CD8-positive, alpha-beta memory T cell (primary cell): ENCODE measurements at regions not wholly inside any gene's neighbourhood (a gene's known extent, or its start where the extent isn't known, plus 50 kb on each side); places are given as distances from the start of the nearest gene placed in this dataset.

Source experiments
- CTCF ChIA-PET: fragments of 350-600 bp; sonication (Branson Sonifier 250); formaldehyde crosslinking; loops from one replicate; lab custom pipeline; 2021; ENCODE audit warnings: antibody characterized with exemption; lab: Charles Lee
- POLR2A ChIA-PET: fragments of 350-600 bp; sonication (Branson Sonifier 250); formaldehyde crosslinking; loops from one replicate; lab custom pipeline; 2021; ENCODE audit warnings: antibody characterized with exemption; lab: Charles Lee
- DNase-seq, 5 donors: peaks; one replicate each; pipeline versions ENCODE4 v3.0.0 to v3.0.0-alpha.2; 2020 to 2022; ENCODE audit warnings: mixed read lengths in 1 of 5
- H3K27ac ChIP-seq: one replicate; pipeline ENCODE4 v1.7.0; 2013; ENCODE audit warnings: low read depth, mild to moderate bottlenecking, low read length, moderate library complexity
- H3K27me3 ChIP-seq: 2 replicates; pipeline ENCODE4 v1.7.0; 2013; ENCODE audit warnings: low read length, mild to moderate bottlenecking; ENCODE audit not compliant: insufficient read depth, poor library complexity, severe bottlenecking
- H3K36me3 ChIP-seq: 2 replicates; pipeline ENCODE4 v1.7.0; 2013; ENCODE audit warnings: mild to moderate bottlenecking, low read length, moderate library complexity; ENCODE audit not compliant: insufficient read depth
- H3K4me1 ChIP-seq: 2 replicates; pipeline ENCODE4 v1.7.0; 2013; ENCODE audit warnings: mild to moderate bottlenecking, low read length, moderate library complexity; ENCODE audit not compliant: insufficient read depth
- H3K4me3 ChIP-seq: 2 replicates; pipeline ENCODE4 v1.7.0; 2013; ENCODE audit warnings: mild to moderate bottlenecking, low read length
- H3K9me3 ChIP-seq: 2 replicates; pipeline ENCODE4 v1.7.0; 2013; ENCODE audit warnings: mild to moderate bottlenecking, low read length
- H3K27ac Mint-ChIP-seq, 8 donors: one replicate each; pipeline ENCODE4 v1.8.0; 2020 to 2021; ENCODE audit warnings: mixed read lengths in 8 of 8, mild to moderate bottlenecking in 6 of 8, inconsistent platforms in 3 of 8, moderate library complexity in 3 of 8
- H3K27me3 Mint-ChIP-seq, 2 donors: one replicate each; pipeline ENCODE4 v1.8.0; 2020 to 2021; ENCODE audit warnings: mixed read lengths in 2 of 2, mild to moderate bottlenecking in 1 of 2, moderate library complexity in 1 of 2
- H3K36me3 Mint-ChIP-seq, 3 donors: one replicate each; pipeline ENCODE4 v1.8.0; 2020 to 2021; ENCODE audit warnings: mixed read lengths in 3 of 3, inconsistent platforms in 1 of 3, mild to moderate bottlenecking in 1 of 3
- H3K4me1 Mint-ChIP-seq, 3 donors: one replicate each; pipeline ENCODE4 v1.8.0; 2020 to 2021; ENCODE audit warnings: mixed read lengths in 3 of 3, inconsistent platforms in 1 of 3, mild to moderate bottlenecking in 1 of 3
- H3K4me3 Mint-ChIP-seq, 7 donors: one replicate each; pipeline ENCODE4 v1.8.0; 2020 to 2021; ENCODE audit warnings: mixed read lengths in 7 of 7, mild to moderate bottlenecking in 6 of 7, moderate library complexity in 4 of 7, inconsistent platforms in 2 of 7
- H3K9me3 Mint-ChIP-seq, 5 donors: one replicate each; pipeline ENCODE4 v1.8.0; 2020 to 2022; ENCODE audit warnings: mixed read lengths in 5 of 5, mild to moderate bottlenecking in 3 of 5, moderate library complexity in 2 of 5, inconsistent platforms in 1 of 5

DNA sequence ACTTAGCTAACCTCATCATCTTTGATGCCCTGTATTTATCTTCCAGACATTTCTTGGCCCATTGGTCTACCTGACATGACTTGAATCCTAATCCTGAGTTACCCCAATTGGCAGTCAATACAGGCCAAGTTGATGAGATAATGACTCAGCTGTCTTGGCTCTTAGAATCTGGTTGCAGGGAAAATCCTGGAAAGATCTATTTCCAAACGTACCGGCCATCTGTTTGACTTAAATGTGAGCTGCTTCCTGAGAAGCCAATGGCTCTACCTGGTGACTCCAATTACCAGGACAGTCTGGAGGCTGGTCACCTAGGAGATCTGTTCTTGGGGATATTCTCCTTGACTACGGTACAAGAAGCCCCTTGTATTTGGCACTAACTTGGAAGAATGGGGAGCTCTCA lies 475.2 kb upstream of the BRINP1 start:
- H3K27ac Mint-ChIP-seq = peak overlapping the region in 1 of 8 donors; percentile 40
- DNase-seq = no peak
- Histone ChIP-seq H3K4me1 (no peaks in the 10 kb centered on the region), H3K27ac (no peak overlapping the region), H3K9me3 (no peaks in the 10 kb centered on the region), H3K27me3 (no peaks in the 10 kb centered on the region), H3K4me3 (no peak overlapping the region), H3K36me3 (no peaks in the 10 kb centered on the region)
- H3K4me3 Mint-ChIP-seq = no peak overlapping the region
- no peaks in the 10 kb centered on the region for H3K27me3 Mint-ChIP-seq
- CTCF ChIA-PET = no interaction called here
- no peaks in the 10 kb centered on the region for H3K36me3 Mint-ChIP-seq
- peaks cover 0 to 3% (median 0%) of the 10 kb centered on the region in 5 donors for H3K9me3 Mint-ChIP-seq
- POLR2A ChIA-PET = no interaction called here
- no peaks in the 10 kb centered on the region for H3K4me1 Mint-ChIP-seq

DNA sequence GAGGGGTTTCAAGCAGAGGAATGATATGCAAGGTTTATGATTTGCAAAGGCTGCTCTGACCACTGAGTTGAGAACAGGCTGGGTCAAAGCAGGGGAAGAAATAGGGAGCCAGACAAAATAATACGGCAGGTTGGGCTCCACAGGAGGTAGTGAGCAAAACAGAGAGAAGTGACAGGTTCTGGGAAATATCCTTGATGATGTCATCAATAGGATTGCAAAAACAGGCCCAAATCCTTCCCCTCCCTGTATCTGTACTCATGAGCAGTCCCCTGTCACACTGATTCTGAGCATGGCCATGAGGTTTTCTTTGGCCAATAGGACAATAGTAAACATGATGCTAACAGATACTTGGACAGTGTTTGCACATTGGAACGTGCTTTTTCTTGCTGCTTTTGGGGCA lies 471.8 kb upstream of the BRINP1 start:
- no peaks in the 10 kb centered on the region for H3K36me3 Mint-ChIP-seq
- no peak overlapping the region for H3K27ac Mint-ChIP-seq
- no peaks in the 10 kb centered on the region for H3K4me1 Mint-ChIP-seq
- no peaks in the 10 kb centered on the region for H3K27me3 Mint-ChIP-seq
- H3K27me3 ChIP-seq = no peaks in the 10 kb centered on the region
- H3K4me3 Mint-ChIP-seq = no peak overlapping the region
- H3K4me1 ChIP-seq = no peaks in the 10 kb centered on the region
- no peak overlapping the region for H3K4me3 ChIP-seq
- H3K9me3 ChIP-seq = no peaks in the 10 kb centered on the region
- no peaks in the 10 kb centered on the region for H3K36me3 ChIP-seq
- CTCF ChIA-PET = no interaction called here
- DNase-seq = no peak
- POLR2A ChIA-PET = no interaction called here
- H3K9me3 Mint-ChIP-seq = peaks cover 0 to 3% (median 3%) of the 10 kb centered on the region in 5 donors
- H3K27ac ChIP-seq = no peak overlapping the region

DNA sequence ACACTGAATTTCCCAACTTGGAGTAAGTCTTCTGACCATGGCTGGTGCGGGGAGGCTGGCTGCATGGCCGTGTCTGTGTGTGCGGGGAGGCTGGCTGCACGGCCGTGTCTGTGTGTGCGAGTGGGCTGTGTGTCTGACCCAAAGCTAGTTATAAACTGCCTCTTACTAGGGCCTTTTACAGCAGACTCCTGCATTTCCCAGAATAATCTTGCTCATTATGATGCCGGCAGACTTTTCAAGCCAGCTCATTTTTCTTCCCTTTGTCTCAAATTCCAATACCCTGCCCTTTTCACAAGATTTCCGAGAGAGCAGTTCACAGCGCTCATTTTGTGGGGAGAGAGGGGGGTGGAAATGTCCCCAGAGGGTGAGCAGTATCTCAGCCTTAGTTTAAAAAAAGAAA lies 470.7 kb upstream of the BRINP1 start:
- ChIA-PET CTCF (no interaction called here), POLR2A (no interaction called here)
- Histone ChIP-seq H3K4me3 (no peak overlapping the region), H3K27me3 (no peaks in the 10 kb centered on the region), H3K36me3 (no peaks in the 10 kb centered on the region), H3K9me3 (no peaks in the 10 kb centered on the region), H3K4me1 (no peaks in the 10 kb centered on the region), H3K27ac (no peak overlapping the region)
- DNase-seq = no peak
- Mint-ChIP-seq H3K27me3 (no peaks in the 10 kb centered on the region), H3K27ac (no peak overlapping the region), H3K9me3 (peaks cover 0 to 8% (median 3%) of the 10 kb centered on the region in 5 donors), H3K4me1 (no peaks in the 10 kb centered on the region), H3K36me3 (no peaks in the 10 kb centered on the region), H3K4me3 (no peak overlapping the region)

DNA sequence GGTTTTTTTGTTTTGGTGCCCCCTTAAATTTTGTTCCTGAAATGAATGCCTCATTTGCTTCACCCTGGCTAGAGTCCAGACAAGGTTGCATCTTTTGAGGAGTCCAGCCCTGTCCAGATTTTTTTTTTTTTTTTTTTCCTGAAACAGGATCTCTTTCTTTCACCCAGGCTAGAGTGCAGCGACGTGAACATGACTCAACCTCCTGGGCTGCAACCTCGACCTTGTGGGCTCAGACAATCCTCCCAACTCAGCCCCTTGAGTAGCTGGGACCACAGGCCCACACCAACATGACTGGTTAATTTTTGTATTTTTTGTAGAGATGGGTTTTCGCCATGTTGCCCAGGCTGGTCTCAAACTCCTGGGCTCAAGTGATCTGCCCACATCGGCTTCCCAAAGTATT lies 469.0 kb upstream of the BRINP1 start:
- H3K4me3 Mint-ChIP-seq = no peak overlapping the region
- peaks cover 0 to 2% of the 10 kb centered on the region in 2 donors for H3K27me3 Mint-ChIP-seq
- no peak overlapping the region for H3K27ac ChIP-seq
- H3K27me3 ChIP-seq = no peaks in the 10 kb centered on the region
- H3K4me1 Mint-ChIP-seq = no peaks in the 10 kb centered on the region
- ChIA-PET POLR2A (no interaction called here), CTCF (no interaction called here)
- peaks cover 0 to 8% (median 5%) of the 10 kb centered on the region in 5 donors for H3K9me3 Mint-ChIP-seq
- H3K36me3 ChIP-seq = no peaks in the 10 kb centered on the region
- no peaks in the 10 kb centered on the region for H3K36me3 Mint-ChIP-seq
- no peaks in the 10 kb centered on the region for H3K4me1 ChIP-seq
- no peak overlapping the region for H3K4me3 ChIP-seq
- no peak for DNase-seq
- no peak overlapping the region for H3K27ac Mint-ChIP-seq
- no peaks in the 10 kb centered on the region for H3K9me3 ChIP-seq

DNA sequence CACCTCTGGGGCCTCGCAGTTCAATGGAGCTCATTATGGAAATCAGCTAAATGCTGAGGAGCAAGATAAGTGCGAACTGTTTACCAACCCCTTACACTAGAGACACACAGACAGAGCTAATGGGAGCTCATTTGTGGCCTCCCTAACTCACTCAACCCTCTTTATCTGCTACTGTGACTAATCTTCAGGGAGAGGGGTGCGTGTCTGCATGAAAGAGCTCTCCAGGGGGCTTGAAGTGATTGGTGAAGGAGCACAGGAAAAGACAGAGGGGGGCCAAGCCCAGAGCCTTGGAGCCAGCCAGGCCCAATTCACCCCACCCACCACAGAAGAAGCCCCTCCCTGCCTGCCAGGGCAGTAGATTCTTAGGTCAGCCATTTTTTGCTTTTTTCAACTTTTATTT lies 466.8 kb upstream of the BRINP1 start:
- Mint-ChIP-seq H3K4me3 (no peak overlapping the region), H3K9me3 (peaks cover 0 to 10% (median 5%) of the 10 kb centered on the region in 5 donors), H3K4me1 (no peaks in the 10 kb centered on the region), H3K36me3 (no peaks in the 10 kb centered on the region), H3K27me3 (peaks cover 0 to 2% of the 10 kb centered on the region in 2 donors), H3K27ac (no peak overlapping the region)
- DNase-seq = no peak
- Histone ChIP-seq H3K27ac (no peak overlapping the region), H3K36me3 (no peaks in the 10 kb centered on the region), H3K4me1 (no peaks in the 10 kb centered on the region), H3K9me3 (no peaks in the 10 kb centered on the region), H3K4me3 (no peak overlapping the region), H3K27me3 (no peaks in the 10 kb centered on the region)
- CTCF ChIA-PET = interaction anchor here (1.4 kb wide), 1 partner anchor 10 kb away, joined by 4 read pairs; no protein-coding TSS in a partner anchor
- POLR2A ChIA-PET = no interaction called here

DNA sequence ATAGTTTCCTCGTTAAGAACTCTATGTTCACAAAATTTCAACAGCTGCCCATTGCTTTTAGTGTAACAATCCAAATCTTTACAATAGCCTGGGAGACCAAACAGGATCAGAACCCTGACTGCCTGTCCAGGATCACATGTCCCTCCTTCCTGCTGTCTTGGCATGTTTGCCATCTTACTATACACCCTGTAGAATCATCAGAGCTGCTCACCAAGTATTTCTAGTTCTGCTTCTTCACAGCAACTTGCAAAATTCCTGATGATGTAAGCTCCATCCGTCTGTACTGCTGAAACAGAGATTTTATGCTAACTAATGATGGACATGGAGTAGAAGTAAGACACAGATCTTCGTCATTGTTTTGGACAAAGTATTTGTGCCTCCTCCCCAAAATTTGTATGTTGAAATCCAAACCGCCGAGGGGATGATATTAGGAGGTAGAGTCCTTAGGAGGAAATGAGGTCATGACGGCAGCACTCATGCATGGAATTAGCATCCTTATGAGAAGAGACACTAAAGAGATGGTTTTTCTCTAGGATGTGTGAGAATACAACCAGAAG lies 464.9 kb upstream of the BRINP1 start:
- Histone ChIP-seq H3K4me3 (no peak overlapping the region), H3K9me3 (no peaks in the 10 kb centered on the region), H3K36me3 (no peaks in the 10 kb centered on the region), H3K27me3 (no peaks in the 10 kb centered on the region), H3K27ac (no peak overlapping the region), H3K4me1 (no peaks in the 10 kb centered on the region)
- no peaks in the 10 kb centered on the region for H3K4me1 Mint-ChIP-seq
- no peak overlapping the region for H3K27ac Mint-ChIP-seq
- peaks cover 0 to 10% (median 5%) of the 10 kb centered on the region in 5 donors for H3K9me3 Mint-ChIP-seq
- H3K4me3 Mint-ChIP-seq = no peak overlapping the region
- H3K36me3 Mint-ChIP-seq = no peaks in the 10 kb centered on the region
- H3K27me3 Mint-ChIP-seq = peaks cover 0 to 2% of the 10 kb centered on the region in 2 donors
- CTCF ChIA-PET = no interaction called here
- POLR2A ChIA-PET = no interaction called here
- no peak for DNase-seq

DNA sequence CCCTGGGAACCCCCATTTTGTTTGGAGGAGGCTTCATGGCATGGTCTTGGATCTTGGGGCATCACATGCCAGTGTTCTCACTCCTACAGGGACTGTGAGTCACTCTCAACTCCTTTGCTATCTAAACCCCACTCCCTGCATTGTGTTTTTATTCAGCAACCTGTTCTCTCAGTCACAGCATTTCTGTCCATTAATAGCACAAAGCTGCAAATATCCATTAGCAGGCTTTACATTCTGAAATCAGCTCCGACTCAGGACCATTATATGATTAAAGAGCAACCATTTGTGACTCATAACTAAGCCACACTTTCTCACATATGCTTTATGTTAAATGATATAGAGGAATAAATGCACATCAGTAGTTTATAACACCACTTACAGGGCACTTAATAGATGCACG lies 462.1 kb upstream of the BRINP1 start:
- Mint-ChIP-seq H3K36me3 (no peaks in the 10 kb centered on the region), H3K4me3 (no peak overlapping the region), H3K27ac (no peak overlapping the region), H3K4me1 (no peaks in the 10 kb centered on the region), H3K9me3 (peaks cover 0 to 8% (median 2%) of the 10 kb centered on the region in 5 donors), H3K27me3 (peaks cover 0 to 2% of the 10 kb centered on the region in 2 donors)
- no peaks in the 10 kb centered on the region for H3K27me3 ChIP-seq
- no peaks in the 10 kb centered on the region for H3K36me3 ChIP-seq
- no peak overlapping the region for H3K27ac ChIP-seq
- H3K9me3 ChIP-seq = no peaks in the 10 kb centered on the region
- H3K4me3 ChIP-seq = no peak overlapping the region
- CTCF ChIA-PET = no interaction called here
- no peaks in the 10 kb centered on the region for H3K4me1 ChIP-seq
- POLR2A ChIA-PET = no interaction called here
- no peak for DNase-seq

DNA sequence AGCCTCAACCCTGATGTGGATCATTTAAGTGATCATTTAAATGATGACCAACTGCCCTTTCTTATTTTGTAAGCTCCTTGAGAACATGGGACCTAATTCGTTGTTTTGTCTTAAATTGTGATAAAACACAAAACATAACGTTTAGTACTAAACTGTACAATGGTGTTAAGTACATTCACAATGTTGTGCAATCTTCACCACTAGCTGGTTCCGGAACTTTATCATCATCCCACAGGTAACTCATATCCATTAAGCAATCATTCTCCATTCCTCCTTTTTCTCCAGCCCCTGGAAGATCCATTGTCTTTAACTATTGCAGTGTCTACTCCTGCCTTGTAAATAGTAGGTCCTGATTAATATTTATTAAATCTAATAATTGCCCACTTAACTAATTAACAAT lies 460.5 kb upstream of the BRINP1 start:
- CTCF ChIA-PET = no interaction called here
- H3K27ac Mint-ChIP-seq = no peak overlapping the region
- H3K4me1 Mint-ChIP-seq = no peaks in the 10 kb centered on the region
- no peak for DNase-seq
- Histone ChIP-seq H3K4me3 (no peak overlapping the region), H3K4me1 (no peaks in the 10 kb centered on the region), H3K9me3 (no peaks in the 10 kb centered on the region), H3K36me3 (no peaks in the 10 kb centered on the region), H3K27ac (no peak overlapping the region), H3K27me3 (no peaks in the 10 kb centered on the region)
- H3K36me3 Mint-ChIP-seq = no peaks in the 10 kb centered on the region
- POLR2A ChIA-PET = no interaction called here
- H3K27me3 Mint-ChIP-seq = peaks cover 0 to 2% of the 10 kb centered on the region in 2 donors
- H3K4me3 Mint-ChIP-seq = no peak overlapping the region
- H3K9me3 Mint-ChIP-seq = peaks cover 0 to 6% (median 2%) of the 10 kb centered on the region in 5 donors
